ENCODE measurements at regions not wholly inside any gene's neighbourhood (a gene's known extent, or its start where the extent isn't known, plus 50 kb on each side); places are given as distances from the start of the nearest gene placed in this dataset.

DNA sequence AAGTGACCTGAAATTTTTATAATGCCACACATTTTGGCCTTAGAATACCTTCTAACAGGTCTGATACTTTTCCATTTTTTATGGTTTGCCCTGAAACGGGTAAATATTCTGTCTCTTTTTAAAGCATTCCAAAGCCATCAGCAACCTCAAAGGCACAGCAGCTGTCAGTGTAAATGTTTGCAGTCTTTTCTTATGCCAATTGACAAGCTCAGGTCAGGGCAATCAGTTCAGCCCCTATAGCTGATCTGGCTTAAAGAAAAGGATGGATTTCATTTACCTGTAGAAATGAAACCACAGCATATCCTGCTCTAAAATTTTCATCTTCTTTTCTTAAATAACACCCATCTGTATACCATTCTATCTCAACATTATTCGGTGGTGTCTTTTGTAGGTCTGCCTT, 453.6 kb downstream of the KDM5D start:
- TF ChIP-seq ZNF274 (IDR thresholded peaks at IDR 0.05; ENCODE audit: low read depth, low read length) = no peak
- TF ChIP-seq SUZ12 (IDR thresholded peaks at IDR 0.05; ENCODE audit: extremely low read depth, insufficient read depth, insufficient read length) = no peak
